NT2/D1 (cell line): ENCODE measurements at regions not wholly inside any gene's neighbourhood (a gene's known extent, or its start where the extent isn't known, plus 50 kb on each side); places are given as distances from the start of the nearest gene placed in this dataset.

ENCODE experiments used
- SUZ12 ChIP-seq: IDR thresholded peaks from 2 replicates; pipeline ENCODE4 v1.6.1; 2011; ENCODE audit not compliant: insufficient read length, insufficient read depth; ENCODE audit errors: extremely low read depth
- ZNF274 ChIP-seq: IDR thresholded peaks from 2 replicates; pipeline ENCODE4 v1.6.1; 2011; ENCODE audit warnings: mild to moderate bottlenecking, low read depth, low read length

GRCh38 chr6:87941556-87942358 is 105.9 kb upstream of the SPACA1 start:
- TF ChIP-seq ZNF274, result no peak
- no peak for TF ChIP-seq SUZ12
